IMR-90 (cell line): ENCODE measurements at regions not wholly inside any gene's neighbourhood (a gene's known extent, or its start where the extent isn't known, plus 50 kb on each side); places are given as distances from the start of the nearest gene placed in this dataset.

Experiments
- ATAC-seq: fragments of 200-7000 bp; cut with Tn5 transposase; 2 replicates; pipeline ENCODE4 v1.9.1; 2020; ENCODE audit warnings: low read depth, mild to moderate bottlenecking, moderate library complexity
- BruUV-seq: library from RNA; stranded (reverse); fragments of 400-500 nt; replicated peaks from 2 replicates; lab custom pipeline; 2021; lab: Mats Ljungman, UMichigan
- CTCF ChIA-PET: fragments of 300-600 bp; formaldehyde crosslinking; extraction: SDS; loops from one replicate; lab custom pipeline; 2021; ENCODE audit warnings: antibody characterized with exemption; lab: Yijun Ruan, JAX
- POLR2A ChIA-PET: fragments of 300-600 bp; sonication (Branson Sonifier 250); formaldehyde crosslinking; loops from one replicate; lab custom pipeline; 2022; ENCODE audit warnings: antibody characterized with exemption; ENCODE audit not compliant: unreplicated experiment; lab: Charles Lee
- DNase-seq: peaks from one replicate; pipeline ENCODE4 v3.0.0; 2013
- H2AFZ ChIP-seq: replicated peaks from 2 replicates; pipeline ENCODE3; 2013; ENCODE audit warnings: low read length, mild to moderate bottlenecking; ENCODE audit not compliant: poor library complexity
- H2AK5ac ChIP-seq: 2 replicates; pipeline ENCODE4 v1.6.1; 2013; ENCODE audit warnings: low read depth, low read length, inconsistent platforms
- H2AK9ac ChIP-seq: replicated peaks from 2 replicates; pipeline ENCODE3; 2013; ENCODE audit warnings: mild to moderate bottlenecking, low read depth, low read length, moderate library complexity; ENCODE audit not compliant: poor library complexity
- H2BK120ac ChIP-seq: 2 replicates; pipeline ENCODE4 v1.6.1; 2013; ENCODE audit warnings: low read depth, low read length, inconsistent platforms
- H2BK15ac ChIP-seq: 3 replicates; pipeline ENCODE4 v1.6.1; 2013; ENCODE audit warnings: low read depth, low read length, inconsistent platforms
- H2BK20ac ChIP-seq: 2 replicates; pipeline ENCODE4 v1.6.1; 2013; ENCODE audit warnings: low read depth, mild to moderate bottlenecking, inconsistent platforms, low read length, moderate library complexity
- H2BK5ac ChIP-seq: 2 replicates; pipeline ENCODE4 v1.6.1; 2013; ENCODE audit warnings: mild to moderate bottlenecking, low read depth, low read length, inconsistent platforms; ENCODE audit not compliant: poor library complexity, severe bottlenecking
- H3K14ac ChIP-seq: replicated peaks from 2 replicates; pipeline ENCODE4 v1.6.1; 2013; ENCODE audit warnings: low read depth, low read length, inconsistent platforms
- H3K18ac ChIP-seq: 2 replicates; pipeline ENCODE4 v1.6.1; 2013; ENCODE audit warnings: low read depth, low read length, control low read depth
- H3K23ac ChIP-seq: 2 replicates; pipeline ENCODE4 v1.6.1; 2013; ENCODE audit warnings: low read depth, low read length, inconsistent platforms
- H3K27ac ChIP-seq: 2 replicates; pipeline ENCODE4 v1.5.1; 2013; ENCODE audit warnings: mild to moderate bottlenecking, control low read depth, low read length; ENCODE audit not compliant: insufficient read depth
- H3K27me3 ChIP-seq: 2 replicates; pipeline ENCODE4 v1.6.1; 2013; ENCODE audit warnings: low read length; ENCODE audit not compliant: control insufficient read depth, insufficient read depth
- H3K36me3 ChIP-seq: 2 replicates; pipeline ENCODE4 v1.6.1; 2013; ENCODE audit warnings: low read length, mixed read lengths; ENCODE audit not compliant: control insufficient read depth, insufficient read depth
- H3K4ac ChIP-seq: 2 replicates; pipeline ENCODE4 v1.6.1; 2013; ENCODE audit warnings: low read depth, low read length, inconsistent platforms
- H3K4me1 ChIP-seq: 2 replicates; pipeline ENCODE4 v1.6.1; 2013; ENCODE audit warnings: low read length, mixed read lengths; ENCODE audit not compliant: control insufficient read depth, insufficient read depth
- H3K4me2 ChIP-seq: 2 replicates; pipeline ENCODE4 v1.6.1; 2013; ENCODE audit warnings: low read depth, mild to moderate bottlenecking, control low read depth, low read length, moderate library complexity
- H3K4me3 ChIP-seq: 2 replicates; pipeline ENCODE4 v1.5.1; 2013; ENCODE audit warnings: low read depth, mild to moderate bottlenecking, control low read depth, low read length, moderate library complexity; ENCODE audit not compliant: insufficient read depth
- H3K56ac ChIP-seq: 2 replicates; pipeline ENCODE4 v1.6.1; 2013; ENCODE audit warnings: low read length, inconsistent platforms; ENCODE audit not compliant: insufficient read depth; ENCODE audit errors: extremely low read depth
- H3K79me1 ChIP-seq, 2 experiments: 2 replicates each; pipeline ENCODE4 v1.6.1; 2013; ENCODE audit warnings: low read length in 2 of 2, inconsistent platforms in 1 of 2, low read depth in 1 of 2
- H3K9ac ChIP-seq: 2 replicates; pipeline ENCODE4 v1.6.1; 2013; ENCODE audit warnings: low read depth, low read length, control low read depth
- H3K9me1 ChIP-seq: 2 replicates; pipeline ENCODE4 v1.6.1; 2013; ENCODE audit warnings: low read length, inconsistent platforms; ENCODE audit not compliant: insufficient read depth
- H3K9me3 ChIP-seq: 2 replicates; pipeline ENCODE4 v1.6.1; 2013; ENCODE audit warnings: low read length; ENCODE audit not compliant: control insufficient read depth, insufficient read depth
- H4K20me1 ChIP-seq: 2 replicates; pipeline ENCODE4 v1.6.1; 2013; ENCODE audit warnings: low read length, inconsistent platforms; ENCODE audit not compliant: insufficient read depth
- H4K5ac ChIP-seq: 2 replicates; pipeline ENCODE4 v1.6.1; 2013; ENCODE audit warnings: mild to moderate bottlenecking, low read depth, low read length, control low read depth
- H4K8ac ChIP-seq, 2 experiments: 2 replicates each; pipeline ENCODE4 v1.6.1; 2013; ENCODE audit warnings: low read depth in 2 of 2, low read length in 2 of 2, control low read depth in 1 of 2, inconsistent platforms in 1 of 2
- H4K91ac ChIP-seq: 2 replicates; pipeline ENCODE4 v1.6.1; 2013; ENCODE audit warnings: low read depth, low read length, inconsistent platforms; ENCODE audit not compliant: insufficient read depth
- BHLHE40 ChIP-seq: fragments of 150-350 bp; IDR thresholded peaks from 2 replicates; pipeline ENCODE4 v1.6.1; 2016; ENCODE audit warnings: mild to moderate bottlenecking, low read depth, low read length
- CEBPB ChIP-seq: IDR thresholded peaks from 2 replicates; pipeline ENCODE4 v1.6.1; 2012; ENCODE audit warnings: low read depth, low read length, improper control_type of control experiment
- CHD1 ChIP-seq: IDR thresholded peaks from 2 replicates; pipeline ENCODE4 v1.6.1; 2012; ENCODE audit warnings: low read depth, low read length, improper control_type of control experiment
- FOS ChIP-seq: fragments of 150-350 bp; IDR thresholded peaks from 2 replicates; pipeline ENCODE4 v1.6.1; 2016; ENCODE audit warnings: low read depth, low read length
- MAZ ChIP-seq: IDR thresholded peaks from 2 replicates; pipeline ENCODE4 v1.6.1; 2012; ENCODE audit warnings: low read depth, mild to moderate bottlenecking, low read length, improper control_type of control experiment, moderate library complexity, borderline replicate concordance
- MXI1 ChIP-seq: IDR thresholded peaks from 2 replicates; pipeline ENCODE4 v1.6.1; 2012; ENCODE audit warnings: low read depth, mild to moderate bottlenecking, low read length, moderate library complexity, borderline replicate concordance
- NFE2L2 ChIP-seq: fragments of 150-350 bp; IDR thresholded peaks from 2 replicates; pipeline ENCODE4 v1.6.1; 2016; ENCODE audit warnings: low read depth, mild to moderate bottlenecking, low read length
- POLR2A ChIP-seq: IDR thresholded peaks from 2 replicates; pipeline ENCODE4 v1.6.1; 2012; ENCODE audit warnings: mild to moderate bottlenecking, low read depth, low read length
- RAD21 ChIP-seq: IDR thresholded peaks from 2 replicates; pipeline ENCODE4 v1.6.1; 2012; ENCODE audit warnings: low read length, improper control_type of control experiment
- RCOR1 ChIP-seq: IDR thresholded peaks from 2 replicates; pipeline ENCODE4 v1.6.1; 2012; ENCODE audit warnings: mild to moderate bottlenecking, low read length, improper control_type of control experiment; ENCODE audit not compliant: insufficient replicate concordance
- RFX5 ChIP-seq: IDR thresholded peaks from 2 replicates; pipeline ENCODE4 v1.8.0; 2012; ENCODE audit warnings: low read depth, mild to moderate bottlenecking, low read length, moderate library complexity
- SMC3 ChIP-seq: fragments of 150-350 bp; IDR thresholded peaks from 2 replicates; pipeline ENCODE4 v1.6.1; 2016; ENCODE audit warnings: low read depth, mild to moderate bottlenecking, antibody characterized with exemption, low read length, moderate library complexity
- WGBS, 2 experiments: methylation state at CpG; one replicate each; pipeline versions ENCODE4 v1.1.5 to v1.1.7; 2013; ENCODE audit warnings: missing lambda C conversion rate in 2 of 2; ENCODE audit not compliant: insufficient read length in 1 of 2; ENCODE audit errors: extremely low coverage in 2 of 2; 5-methylcytosine and 5-hydroxymethylcytosine counted together
- dilution Hi-C: fragments of 300-500 bp; cut with HindIII; formaldehyde crosslinking; loops from one replicate; pipeline ENCODE4 v1.14.3; 2018; ENCODE audit warnings: low sequenced_read_pairs; ENCODE audit not compliant: unreplicated experiment
- in situ Hi-C: fragments of 300-500 bp; cut with MboI; formaldehyde crosslinking; loops from 3 replicates; pipeline ENCODE4 v1.14.3; 2019; ENCODE audit warnings: low sequenced_read_pairs, inconsistent platforms, mixed read lengths
- intact Hi-C: fragments of 100-400 bp; cut with micrococcal nuclease; formaldehyde crosslinking; loops from 2 replicates; pipeline ENCODE4 v1.10.0; 2022
- TF ChIP-seq, protein P1 (sequence below): conservative IDR thresholded peaks from 2 replicates; pipeline ENCODE4 v1.5.1; 2012; ENCODE audit warnings: mild to moderate bottlenecking, low read depth, low read length, improper control_type of control experiment
- TF ChIP-seq, protein P2 (sequence below): fragments of 150-350 bp; IDR thresholded peaks from 2 replicates; pipeline ENCODE4 v1.6.1; 2016; ENCODE audit warnings: low read depth, mild to moderate bottlenecking, low read length, moderate library complexity, borderline replicate concordance
- TF ChIP-seq, protein P3 (sequence below): fragments of 150-350 bp; IDR thresholded peaks from 2 replicates; pipeline ENCODE4 v1.6.1; 2017; ENCODE audit warnings: mild to moderate bottlenecking, antibody characterized with exemption, low read length, low read depth

DNA sequence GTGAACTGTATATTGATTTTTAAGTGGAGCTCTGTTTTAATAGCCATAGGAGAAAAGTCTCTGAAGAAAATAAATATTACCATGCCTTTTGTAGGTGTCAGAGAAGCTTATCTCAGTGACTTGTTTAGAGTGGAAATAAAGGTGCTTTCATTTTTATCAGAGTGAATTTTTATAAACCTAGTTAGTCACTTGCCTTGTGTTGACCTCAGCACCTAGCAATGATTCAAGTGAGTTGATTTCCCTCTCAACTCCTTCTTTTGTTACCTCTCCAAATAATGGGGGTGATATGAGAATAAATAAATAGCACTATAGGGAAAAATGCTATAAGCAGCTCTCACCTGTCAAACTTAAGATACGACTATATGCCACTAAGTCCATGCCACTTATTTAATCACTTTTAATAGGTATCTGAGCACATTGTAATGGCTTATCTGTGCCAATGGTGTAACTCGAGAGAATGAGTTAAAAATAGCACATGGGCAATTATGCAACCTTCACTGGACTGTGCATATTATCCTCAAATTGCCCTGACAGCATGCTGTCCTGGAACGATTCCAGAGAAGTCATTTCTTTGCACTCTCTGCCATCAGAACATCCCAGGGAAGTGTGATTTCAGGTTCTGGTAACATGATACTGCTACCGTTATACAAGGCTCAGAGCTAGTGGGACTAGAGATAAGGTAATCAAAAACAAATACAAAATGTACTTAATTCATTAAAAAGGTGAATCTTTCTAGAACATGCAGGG lies 290.8 kb downstream of the CCDC85A start:
- Histone ChIP-seq H3K56ac (no peak overlapping the region), H3K27me3 (no peaks in the 10 kb centered on the region), H3K27ac (no peak overlapping the region), H3K79me1 (no peaks in the 10 kb centered on the region), H2AK5ac (no peak overlapping the region), H4K8ac (no peak overlapping the region), H4K91ac (no peak overlapping the region), H2AK9ac (no peak overlapping the region), H2AFZ (no peak overlapping the region), H3K14ac (no peak overlapping the region), H3K4me3 (no peak overlapping the region), H2BK5ac (no peak overlapping the region), H3K23ac (no peak overlapping the region), H3K9me3 (no peaks in the 10 kb centered on the region), H3K9ac (no peak overlapping the region), H2BK15ac (no peak overlapping the region), H3K36me3 (no peaks in the 10 kb centered on the region), H2BK20ac (no peak overlapping the region), H4K20me1 (no peaks in the 10 kb centered on the region), H3K9me1 (no peaks in the 10 kb centered on the region), H3K4me1 (no peaks in the 10 kb centered on the region), H3K4ac (no peak overlapping the region), H2BK120ac (no peak overlapping the region), H3K4me2 (no peak overlapping the region), H4K5ac (no peak overlapping the region), H3K18ac (no peak overlapping the region)
- no TSS peak for BruUV-seq
- DNase-seq, result no peak
- in situ Hi-C loops, result no loop called here
- POLR2A ChIA-PET, result no interaction called here
- CTCF ChIA-PET, result no interaction called here
- intact Hi-C loops, result no loop called here
- ATAC-seq, result no peak
- dilution Hi-C loops, result no loop called here
- no CpG with 5 or more reads among the region's 4 CpGs for WGBS, 2 experiments
- TF ChIP-seq MAZ (no peak), CHD1 (no peak), POLR2A (no peak), NFE2L2 (no peak), RAD21 (no peak), RCOR1 (no peak), SMC3 (no peak), MXI1 (no peak), BHLHE40 (no peak), FOS (no peak), CEBPB (no peak), RFX5 (no peak)
- TF ChIP-seq, protein P1, sequence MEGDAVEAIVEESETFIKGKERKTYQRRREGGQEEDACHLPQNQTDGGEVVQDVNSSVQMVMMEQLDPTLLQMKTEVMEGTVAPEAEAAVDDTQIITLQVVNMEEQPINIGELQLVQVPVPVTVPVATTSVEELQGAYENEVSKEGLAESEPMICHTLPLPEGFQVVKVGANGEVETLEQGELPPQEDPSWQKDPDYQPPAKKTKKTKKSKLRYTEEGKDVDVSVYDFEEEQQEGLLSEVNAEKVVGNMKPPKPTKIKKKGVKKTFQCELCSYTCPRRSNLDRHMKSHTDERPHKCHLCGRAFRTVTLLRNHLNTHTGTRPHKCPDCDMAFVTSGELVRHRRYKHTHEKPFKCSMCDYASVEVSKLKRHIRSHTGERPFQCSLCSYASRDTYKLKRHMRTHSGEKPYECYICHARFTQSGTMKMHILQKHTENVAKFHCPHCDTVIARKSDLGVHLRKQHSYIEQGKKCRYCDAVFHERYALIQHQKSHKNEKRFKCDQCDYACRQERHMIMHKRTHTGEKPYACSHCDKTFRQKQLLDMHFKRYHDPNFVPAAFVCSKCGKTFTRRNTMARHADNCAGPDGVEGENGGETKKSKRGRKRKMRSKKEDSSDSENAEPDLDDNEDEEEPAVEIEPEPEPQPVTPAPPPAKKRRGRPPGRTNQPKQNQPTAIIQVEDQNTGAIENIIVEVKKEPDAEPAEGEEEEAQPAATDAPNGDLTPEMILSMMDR, result no peak
- TF ChIP-seq, protein P2, sequence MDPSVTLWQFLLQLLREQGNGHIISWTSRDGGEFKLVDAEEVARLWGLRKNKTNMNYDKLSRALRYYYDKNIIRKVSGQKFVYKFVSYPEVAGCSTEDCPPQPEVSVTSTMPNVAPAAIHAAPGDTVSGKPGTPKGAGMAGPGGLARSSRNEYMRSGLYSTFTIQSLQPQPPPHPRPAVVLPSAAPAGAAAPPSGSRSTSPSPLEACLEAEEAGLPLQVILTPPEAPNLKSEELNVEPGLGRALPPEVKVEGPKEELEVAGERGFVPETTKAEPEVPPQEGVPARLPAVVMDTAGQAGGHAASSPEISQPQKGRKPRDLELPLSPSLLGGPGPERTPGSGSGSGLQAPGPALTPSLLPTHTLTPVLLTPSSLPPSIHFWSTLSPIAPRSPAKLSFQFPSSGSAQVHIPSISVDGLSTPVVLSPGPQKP, result no peak
- TF ChIP-seq, protein P3, sequence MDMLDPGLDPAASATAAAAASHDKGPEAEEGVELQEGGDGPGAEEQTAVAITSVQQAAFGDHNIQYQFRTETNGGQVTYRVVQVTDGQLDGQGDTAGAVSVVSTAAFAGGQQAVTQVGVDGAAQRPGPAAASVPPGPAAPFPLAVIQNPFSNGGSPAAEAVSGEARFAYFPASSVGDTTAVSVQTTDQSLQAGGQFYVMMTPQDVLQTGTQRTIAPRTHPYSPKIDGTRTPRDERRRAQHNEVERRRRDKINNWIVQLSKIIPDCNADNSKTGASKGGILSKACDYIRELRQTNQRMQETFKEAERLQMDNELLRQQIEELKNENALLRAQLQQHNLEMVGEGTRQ, result no peak
